ENCODE measurements at regions not wholly inside any gene's neighbourhood (a gene's known extent, or its start where the extent isn't known, plus 50 kb on each side); places are given as distances from the start of the nearest gene placed in this dataset.

DNA sequence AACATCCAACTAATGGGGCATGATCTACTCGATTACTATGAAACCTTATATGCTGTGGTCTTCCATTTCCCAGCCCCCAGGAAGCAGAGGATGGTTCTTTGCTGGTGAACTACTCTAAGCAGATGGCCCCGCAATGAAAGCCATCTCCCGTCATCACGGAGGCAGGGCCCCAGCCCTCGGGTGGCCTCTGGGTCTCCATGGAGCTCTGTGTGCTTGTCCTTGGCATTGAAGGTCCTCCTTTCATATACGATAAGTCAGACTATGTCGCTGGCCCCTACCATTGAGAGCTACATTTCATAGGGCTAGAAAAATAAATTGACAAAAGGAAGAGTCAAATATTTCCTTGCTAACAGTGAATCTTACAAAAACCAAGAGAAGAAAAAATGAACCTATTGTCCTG lies 416.8 kb downstream of the CMPK2 start:
- H2AFZ ChIP-seq (ENCODE audit: low read depth, low read length): no peak overlapping the region
- H3K9me2 ChIP-seq (ENCODE audit: insufficient read depth, low read length): no peaks in the 10 kb centered on the region
- H3K27ac ChIP-seq (ENCODE audit: low read length): no peak overlapping the region
- H3K9me3 ChIP-seq (ENCODE audit: low read length): no peaks in the 10 kb centered on the region
- H3K4me2 ChIP-seq (ENCODE audit: low read length): no peak overlapping the region
- no peak overlapping the region for H3K9ac ChIP-seq (ENCODE audit: low read length)
- no peaks in the 10 kb centered on the region for H3F3A ChIP-seq (ENCODE audit: insufficient read depth, low read length, poor library complexity, severe bottlenecking)
- H3K36me3 ChIP-seq (ENCODE audit: insufficient read depth, low read length): no peaks in the 10 kb centered on the region
- H3K4me3 ChIP-seq (ENCODE audit: low read length): no peak overlapping the region
- TF ChIP-seq EP300 (conservative IDR thresholded peaks at IDR 0.05; ENCODE audit: poor library complexity, severe bottlenecking) (no peak), POLR2AphosphoS5 (IDR thresholded peaks at IDR 0.05) (no peak), REST (IDR thresholded peaks at IDR 0.05; ENCODE audit: borderline replicate concordance) (no peak), MXI1 (conservative IDR thresholded peaks at IDR 0.05; ENCODE audit: poor library complexity, severe bottlenecking) (no peak), SMC3 (conservative IDR thresholded peaks at IDR 0.05; ENCODE audit: poor library complexity) (no peak), RAD21 (conservative IDR thresholded peaks at IDR 0.05) (no peak), TAF1 (IDR thresholded peaks at IDR 0.05; ENCODE audit: low read depth) (no peak), CTCF (IDR thresholded peaks at IDR 0.05; ENCODE audit: poor library complexity, severe bottlenecking) (no peak), EZH2 (IDR thresholded peaks at IDR 0.05; ENCODE audit: borderline replicate concordance, insufficient read depth, low read length, poor library complexity, severe bottlenecking) (no peak)
- H3K27me3 ChIP-seq (ENCODE audit: insufficient read depth, low read depth, low read length): no peaks in the 10 kb centered on the region
- no peaks in the 10 kb centered on the region for H3K79me2 ChIP-seq (replicated peaks; ENCODE audit: insufficient read depth, low read length)
- H4K20me1 ChIP-seq (ENCODE audit: insufficient read depth): no peaks in the 10 kb centered on the region

GRCh38 chr2:6449343-6449742 lies 416.4 kb downstream of the CMPK2 start:
- H3K27ac ChIP-seq (ENCODE audit: low read length): peak overlapping the region; percentile 6
- TF ChIP-seq SMC3 (conservative IDR thresholded peaks at IDR 0.05; ENCODE audit: poor library complexity): no peak
- TF ChIP-seq RAD21 (conservative IDR thresholded peaks at IDR 0.05): no peak
- TF ChIP-seq CTCF (IDR thresholded peaks at IDR 0.05; ENCODE audit: poor library complexity, severe bottlenecking): no peak
- no peak for TF ChIP-seq EZH2 (IDR thresholded peaks at IDR 0.05; ENCODE audit: borderline replicate concordance, insufficient read depth, low read length, poor library complexity, severe bottlenecking)

More at GRCh38 chr2:6449343-6449742, 416.4 kb downstream of the CMPK2 start:
- Histone ChIP-seq H3K27me3 (ENCODE audit: insufficient read depth, low read depth, low read length) (no peaks in the 10 kb centered on the region), H2AFZ (ENCODE audit: low read depth, low read length) (no peak overlapping the region), H3K79me2 (replicated peaks; ENCODE audit: insufficient read depth, low read length) (no peaks in the 10 kb centered on the region), H3K4me2 (ENCODE audit: low read length) (no peak overlapping the region), H3F3A (ENCODE audit: insufficient read depth, low read length, poor library complexity, severe bottlenecking) (no peaks in the 10 kb centered on the region), H3K9ac (ENCODE audit: low read length) (no peak overlapping the region), H3K9me3 (ENCODE audit: low read length) (no peaks in the 10 kb centered on the region), H3K4me3 (ENCODE audit: low read length) (no peak overlapping the region), H3K9me2 (ENCODE audit: insufficient read depth, low read length) (no peaks in the 10 kb centered on the region), H4K20me1 (ENCODE audit: insufficient read depth) (no peaks in the 10 kb centered on the region), H3K36me3 (ENCODE audit: insufficient read depth, low read length) (no peaks in the 10 kb centered on the region)

Measured in neural cell (in vitro differentiated cells).